HG03196 (cell line): ENCODE measurements at regions not wholly inside any gene's neighbourhood (a gene's known extent, or its start where the extent isn't known, plus 50 kb on each side); places are given as distances from the start of the nearest gene placed in this dataset.

Experiments used
- ATAC-seq: cut with Tn5 transposase; IDR thresholded peaks from one replicate; pipeline ENCODE4 v1.9.1; 2021; ENCODE audit not compliant: unreplicated experiment

DNA sequence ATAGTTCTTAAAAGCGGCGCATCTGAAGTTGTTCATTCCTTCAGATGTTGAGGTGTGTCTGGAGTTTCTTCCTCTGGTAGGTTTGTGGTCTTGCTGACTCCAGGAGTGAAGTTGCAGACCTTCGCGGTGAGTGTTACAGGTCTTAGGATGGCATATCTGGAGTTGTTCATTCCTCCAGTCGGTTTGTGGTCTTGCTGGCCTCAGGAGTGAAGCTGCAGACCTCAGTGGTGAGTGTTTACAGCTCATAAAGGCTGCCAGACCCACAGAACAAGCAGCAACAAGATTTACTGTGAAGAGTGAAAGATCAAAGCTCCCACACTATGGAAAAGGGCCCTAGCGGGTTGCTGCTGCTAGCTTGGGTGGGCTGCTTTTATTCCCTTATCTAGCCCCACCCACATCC lies 201.7 kb upstream of the PDGFD start:
- ATAC-seq: no peak

DNA sequence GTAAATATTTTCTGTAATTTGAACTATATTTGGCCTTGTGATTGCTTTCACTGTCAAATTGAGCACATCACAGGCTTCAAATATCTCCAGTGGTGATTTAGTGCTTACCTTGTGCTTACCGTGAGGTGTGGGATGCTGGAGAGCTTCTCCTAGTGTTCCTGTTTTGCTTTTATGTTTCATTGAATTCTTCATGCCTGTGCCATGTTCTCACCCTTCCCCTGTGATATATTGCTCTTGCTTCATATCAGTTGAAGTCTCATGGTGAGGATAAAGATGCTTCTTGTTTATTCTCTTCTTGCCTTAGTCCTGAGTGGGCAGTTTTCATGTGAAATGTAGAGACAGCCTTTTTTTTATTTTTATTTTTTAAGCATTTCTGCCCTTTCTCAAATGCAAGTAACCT lies 198.0 kb upstream of the PDGFD start:
- no peak for ATAC-seq

DNA sequence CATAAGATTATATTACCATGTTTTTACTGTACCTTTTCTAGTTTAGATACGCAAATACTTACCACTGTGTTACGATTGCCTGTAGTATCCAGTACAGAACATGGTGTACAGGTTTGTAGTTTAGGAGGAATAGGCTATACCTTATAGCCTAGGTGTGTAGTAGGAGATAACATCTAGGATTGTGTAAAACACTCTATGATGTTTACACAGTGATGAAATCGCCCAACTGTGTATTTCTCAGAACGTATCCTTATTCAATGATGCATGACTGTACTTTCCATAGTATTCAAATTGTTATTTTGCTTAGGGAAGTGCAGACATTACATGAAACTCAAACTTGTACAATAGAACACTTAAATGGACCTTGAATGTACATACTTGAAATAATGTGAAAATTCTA lies 188.1 kb upstream of the PDGFD start:
- no peak for ATAC-seq

DNA sequence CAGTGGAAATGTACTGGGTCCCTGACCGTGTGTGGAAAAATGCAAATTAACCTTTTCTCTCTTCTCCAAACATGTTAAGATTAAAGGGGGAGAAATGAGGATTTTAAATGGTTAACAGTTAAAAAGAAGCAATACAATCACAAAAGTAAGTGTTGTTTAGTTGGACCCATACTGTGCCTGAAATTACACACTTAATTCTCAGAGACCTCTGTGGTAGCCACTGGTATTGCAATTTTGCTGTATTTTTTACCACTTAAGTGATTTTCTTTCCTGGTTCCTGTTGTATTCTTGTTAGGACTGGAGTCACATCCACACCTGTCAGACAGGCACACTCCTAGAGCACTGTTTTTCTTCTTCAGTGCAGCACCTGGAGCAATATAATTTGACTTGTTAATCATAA lies 179.6 kb upstream of the PDGFD start:
- ATAC-seq: peak; percentile 55

DNA sequence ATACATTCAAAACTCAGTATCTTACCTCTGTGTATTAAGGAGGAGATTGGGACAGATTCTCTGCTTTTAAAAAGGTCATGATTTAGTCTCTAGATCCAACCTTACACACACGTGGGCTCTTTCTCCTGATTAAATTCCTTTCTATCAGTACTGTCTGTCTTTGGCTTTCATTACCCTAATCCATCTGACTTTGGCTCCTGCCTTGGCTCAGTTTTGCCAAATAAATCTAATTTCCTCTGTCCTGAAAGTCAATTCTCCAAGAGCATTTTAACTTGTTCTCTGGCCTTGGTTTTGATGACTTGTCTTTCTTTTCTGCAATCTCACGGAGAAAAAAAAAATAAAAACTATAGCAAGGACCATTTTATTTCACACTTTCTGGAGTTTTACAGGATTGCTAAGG lies 176.6 kb upstream of the PDGFD start:
- ATAC-seq: no peak

DNA sequence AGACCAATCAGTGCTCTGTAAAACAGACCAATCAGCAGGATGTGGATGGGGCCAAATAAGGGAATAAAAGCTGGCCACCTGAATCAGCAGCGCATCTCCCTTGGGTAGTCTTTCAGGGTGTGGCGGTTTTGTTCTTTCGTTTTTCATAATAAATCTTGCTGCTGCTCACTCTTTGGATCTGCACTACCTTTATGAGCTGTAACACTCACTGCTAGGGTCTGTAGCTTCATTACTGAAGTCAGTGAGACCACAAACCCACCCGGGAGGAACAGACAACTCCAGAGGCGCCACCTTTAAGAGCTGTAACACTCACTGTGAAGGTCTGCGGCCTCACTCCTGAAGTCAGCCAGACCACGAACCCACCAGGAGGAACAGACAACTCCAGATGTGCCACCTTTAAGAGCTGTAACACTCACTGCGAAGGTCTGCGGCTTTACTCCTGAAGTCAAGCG lies 175.5 kb upstream of the PDGFD start:
- no peak for ATAC-seq

DNA sequence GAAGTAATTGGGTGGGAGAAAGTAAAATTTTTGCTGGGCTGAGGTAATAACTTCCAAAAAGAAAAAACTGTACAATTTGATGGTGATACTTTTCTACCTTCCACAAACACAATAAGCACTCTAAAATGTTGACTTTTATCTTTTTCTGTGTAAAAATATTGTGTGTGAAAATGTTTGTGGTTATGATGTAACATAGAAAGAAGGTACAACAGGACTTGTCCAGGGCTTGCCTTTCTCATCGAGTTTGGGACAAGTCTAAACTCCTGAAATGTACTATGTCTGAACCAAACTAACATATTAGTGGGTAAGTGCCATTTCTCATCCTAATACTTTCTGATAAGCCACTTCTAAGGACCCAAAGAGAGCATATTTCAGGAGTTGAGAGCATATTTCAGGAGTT lies 174.2 kb upstream of the PDGFD start:
- no peak for ATAC-seq

DNA sequence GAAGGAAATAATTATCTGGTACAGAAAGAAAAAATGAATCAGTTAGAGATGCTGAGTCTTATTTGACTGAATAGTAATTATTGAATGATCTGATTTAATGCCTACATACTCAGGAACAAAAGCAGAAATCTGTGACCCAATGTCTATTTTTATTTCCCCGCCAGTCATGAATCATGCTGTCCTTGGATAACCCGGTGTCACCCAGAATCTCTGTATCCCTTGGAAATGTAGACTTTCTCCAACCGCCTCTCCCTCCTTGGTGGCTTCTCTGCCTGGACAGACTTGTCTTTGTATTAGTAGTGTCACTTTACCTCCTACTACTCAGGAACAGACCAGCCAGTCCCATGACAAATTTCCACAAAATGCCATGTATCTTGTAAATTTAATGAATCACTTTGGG lies 173.3 kb upstream of the PDGFD start:
- no peak for ATAC-seq

DNA sequence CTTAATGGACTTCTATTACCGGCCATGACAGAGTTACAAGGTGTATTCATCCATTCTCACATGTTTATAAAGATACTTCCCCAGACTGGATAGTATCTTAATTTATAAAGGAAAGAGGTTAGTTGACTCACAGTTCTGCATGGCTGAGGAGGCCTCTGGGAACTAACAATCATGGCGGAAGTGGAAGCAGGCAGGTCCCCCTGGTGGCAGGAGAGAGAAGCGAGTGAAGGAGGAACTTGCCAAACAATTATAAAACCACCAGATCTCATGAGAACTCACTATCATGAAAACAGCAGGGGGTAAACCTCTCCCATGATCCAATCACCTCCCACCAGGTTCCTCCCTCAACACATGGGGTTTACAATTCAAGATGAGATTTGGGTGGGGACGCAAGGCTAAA lies 170.0 kb upstream of the PDGFD start:
- peak; percentile 58 for ATAC-seq

DNA sequence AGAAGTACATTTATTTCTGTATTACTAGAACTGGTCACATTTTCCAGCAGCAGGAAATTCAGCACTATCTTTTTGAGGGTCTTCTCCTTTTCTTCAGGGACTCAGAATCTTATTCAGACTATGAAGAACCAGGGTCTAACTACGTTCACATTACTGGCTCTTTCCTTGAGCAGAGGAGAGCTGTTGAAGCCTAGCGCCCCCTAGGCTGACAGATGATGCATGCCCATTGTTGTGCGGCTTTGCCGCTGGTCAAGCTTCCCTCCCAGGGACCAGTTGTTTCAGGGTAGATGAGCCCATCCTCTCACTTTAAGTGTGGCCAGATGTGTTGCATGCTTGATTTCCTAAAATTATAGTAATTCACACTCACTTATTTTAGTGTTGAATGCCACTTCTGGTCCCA lies 168.2 kb upstream of the PDGFD start:
- no peak for ATAC-seq

DNA sequence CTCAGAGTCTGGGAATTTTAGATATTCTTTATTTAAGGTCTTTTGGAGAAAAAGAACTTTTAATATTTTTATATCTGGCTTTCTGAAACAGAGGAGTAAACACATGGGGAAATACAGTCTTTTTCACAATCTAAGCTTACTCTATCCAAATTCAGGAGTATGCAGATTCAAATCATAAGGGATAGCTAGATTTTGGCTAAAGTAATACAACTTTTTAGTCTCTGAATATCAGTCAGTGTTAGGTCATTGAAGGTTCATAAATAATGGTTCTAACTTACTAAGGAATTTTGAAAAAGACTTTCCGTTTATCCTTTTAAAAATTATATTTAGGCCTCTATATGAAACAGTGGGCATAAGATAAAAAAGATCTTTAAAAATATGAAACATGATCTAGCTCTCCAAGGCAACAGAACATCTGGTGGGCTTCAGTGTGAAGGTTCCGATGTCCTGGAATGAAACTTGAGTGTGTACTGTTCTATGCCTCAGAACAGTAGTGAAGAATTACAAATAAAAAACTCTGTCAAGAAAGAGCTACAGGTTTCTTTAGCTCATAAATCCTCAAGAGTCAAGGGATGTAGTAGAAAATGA lies 165.2 kb upstream of the PDGFD start:
- ATAC-seq: no peak

DNA sequence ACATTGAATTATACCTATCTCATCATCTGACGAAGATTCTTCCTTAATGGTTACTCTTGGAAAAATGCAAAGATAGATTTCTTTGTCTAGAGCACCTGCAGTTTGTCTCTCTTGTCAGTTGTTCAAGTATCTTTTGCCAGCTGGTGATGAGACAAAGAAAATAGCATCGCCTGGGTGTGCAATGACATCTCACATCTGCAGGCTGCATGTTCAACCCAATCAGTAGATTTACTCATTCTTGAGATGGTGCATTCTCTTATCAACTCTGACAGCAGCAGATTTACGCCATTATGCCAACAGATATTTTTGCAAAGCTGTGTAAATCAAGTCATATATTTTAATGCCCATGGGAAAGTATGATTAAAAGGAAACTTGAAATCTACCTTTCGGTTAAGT lies 164.6 kb upstream of the PDGFD start:
- ATAC-seq: no peak

DNA sequence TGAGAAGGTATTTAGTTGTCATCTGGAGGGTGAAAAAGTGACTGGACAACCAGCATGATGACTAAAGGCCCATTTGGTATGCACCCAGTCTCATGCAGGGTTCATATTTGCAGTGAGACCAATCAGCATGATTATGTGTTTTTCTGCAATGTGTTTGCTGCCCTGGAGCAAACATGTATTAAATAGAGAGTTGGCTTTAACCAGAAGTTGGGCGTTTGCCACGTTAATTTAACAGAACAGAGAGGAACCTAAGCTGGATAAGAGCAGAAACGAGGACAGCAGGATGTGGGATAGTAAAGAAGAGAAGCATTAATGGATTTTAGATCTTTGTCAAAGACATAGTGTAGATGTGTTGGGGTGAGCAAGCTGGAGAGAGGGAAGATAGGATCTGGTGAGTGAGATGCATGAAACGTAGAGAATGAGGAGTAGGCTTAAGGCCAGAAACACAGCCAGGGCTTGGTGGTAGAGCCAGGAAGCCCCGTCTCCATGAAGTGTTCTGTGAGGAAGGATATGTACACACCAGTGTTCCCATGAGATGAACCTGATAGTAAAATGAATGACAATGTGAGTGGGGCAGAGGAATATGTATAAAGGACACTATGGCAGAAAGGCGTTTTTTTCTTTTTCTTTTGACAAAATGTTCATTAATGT lies 164.0 kb upstream of the PDGFD start:
- ATAC-seq: no peak

DNA sequence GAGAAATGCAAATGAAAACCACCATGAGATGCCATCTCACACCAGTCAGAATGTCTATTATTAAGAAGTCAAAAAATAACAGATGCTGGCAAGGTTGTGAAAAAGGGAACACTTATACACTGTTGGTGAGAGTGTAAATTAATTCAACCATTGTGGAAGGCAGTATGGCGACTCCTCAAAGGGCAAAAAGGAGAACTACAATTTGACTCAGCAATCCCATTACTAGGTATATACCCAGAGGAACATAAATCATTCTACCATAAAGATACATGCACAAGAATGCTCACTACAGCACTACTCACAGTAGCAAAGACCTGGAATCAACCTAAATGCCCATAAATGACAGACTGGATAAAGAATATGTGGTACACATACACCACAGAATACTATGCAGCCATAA lies 161.1 kb upstream of the PDGFD start:
- no peak for ATAC-seq

DNA sequence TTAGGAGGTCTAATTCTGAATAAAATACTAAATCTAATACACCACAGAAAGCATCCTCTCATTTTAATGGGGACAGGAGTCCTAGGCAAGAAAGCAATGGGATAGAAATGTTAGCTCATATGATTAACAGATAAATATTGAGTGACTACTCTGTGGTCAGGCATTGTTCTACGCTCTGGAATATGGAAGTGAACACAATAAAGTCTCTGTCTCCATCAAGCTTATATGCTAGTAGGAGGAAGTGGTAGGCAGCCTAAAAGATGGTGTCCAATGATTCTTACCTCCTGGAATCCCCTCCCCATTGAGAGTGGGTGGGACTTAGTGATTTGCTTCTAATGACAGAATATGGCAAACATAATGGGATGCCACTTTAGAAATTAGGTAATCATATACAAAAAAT lies 160.3 kb upstream of the PDGFD start:
- ATAC-seq: no peak

DNA sequence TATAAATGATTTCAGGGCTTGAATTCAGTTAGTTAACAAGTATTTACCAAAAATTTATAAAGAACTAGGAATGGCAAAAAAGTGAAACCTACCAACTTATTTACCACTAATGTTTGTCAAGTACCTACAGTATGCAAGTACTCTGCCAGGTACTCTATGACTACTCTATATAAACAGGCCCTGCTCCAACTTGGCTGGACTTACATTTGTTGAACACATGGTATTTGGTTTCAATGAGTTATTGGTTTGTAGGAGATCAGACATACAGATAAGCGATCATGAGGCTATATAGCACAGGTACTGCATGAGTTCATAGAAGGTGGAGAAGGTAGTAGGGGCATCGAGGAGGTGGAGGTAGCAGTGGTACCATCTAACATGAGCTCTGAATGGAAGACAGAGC lies 159.9 kb upstream of the PDGFD start:
- ATAC-seq: no peak

DNA sequence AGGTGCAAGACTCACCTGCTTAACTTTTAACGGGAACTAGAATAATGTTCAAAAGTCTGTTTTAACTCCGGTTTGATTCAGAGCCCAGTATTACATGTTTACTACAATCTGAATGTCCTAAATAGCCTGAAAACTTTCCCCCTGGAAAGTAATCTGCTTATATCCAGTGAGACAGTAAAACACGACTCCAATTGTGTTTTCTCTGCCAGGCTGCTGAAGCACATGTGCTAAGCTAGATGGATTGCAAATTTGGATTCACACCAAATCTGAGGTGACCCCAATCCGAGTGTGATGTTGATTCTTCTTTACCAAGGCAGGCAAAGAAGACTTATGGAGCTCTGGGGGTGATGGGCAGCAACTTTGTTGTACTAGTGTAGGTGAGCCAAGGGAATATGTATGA lies 158.7 kb upstream of the PDGFD start:
- ATAC-seq: no peak

DNA sequence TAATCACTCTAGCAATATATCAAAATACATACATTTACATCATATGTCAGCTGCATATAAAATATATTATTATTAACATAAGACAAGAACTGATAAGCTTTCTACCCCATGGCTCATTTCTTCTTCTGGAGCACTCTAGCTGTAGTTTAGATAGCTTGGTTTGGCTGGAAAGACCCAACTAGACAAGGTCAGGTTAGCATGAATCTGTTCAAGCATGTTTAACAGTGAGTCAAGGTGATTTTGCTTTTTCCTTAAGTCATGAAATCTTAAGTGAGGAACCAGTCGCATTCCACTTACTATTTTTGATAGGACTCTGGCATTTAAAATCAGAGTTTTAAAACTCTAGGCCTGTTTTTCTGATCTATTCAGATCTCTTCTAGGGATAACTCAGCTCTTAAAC lies 157.0 kb upstream of the PDGFD start:
- ATAC-seq: no peak

DNA sequence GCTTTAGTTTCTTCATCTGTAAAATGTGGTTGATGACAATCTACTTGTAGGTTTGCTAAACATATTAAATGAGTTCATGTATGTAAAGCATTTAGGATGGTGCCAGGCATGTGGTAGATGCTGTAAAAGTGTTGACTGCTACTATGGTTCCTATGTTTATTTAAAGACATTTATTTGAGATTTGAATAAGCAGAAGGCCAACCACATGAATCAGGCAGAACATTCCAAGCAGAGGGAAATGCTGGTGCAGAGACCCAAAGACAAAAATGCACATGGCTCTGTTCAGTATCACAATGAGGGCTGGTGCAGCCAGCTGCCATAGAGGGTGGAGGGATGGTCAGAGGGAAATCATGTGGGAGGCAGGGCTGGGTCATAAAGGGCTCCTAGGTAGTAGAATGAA lies 156.2 kb upstream of the PDGFD start:
- ATAC-seq: no peak

DNA sequence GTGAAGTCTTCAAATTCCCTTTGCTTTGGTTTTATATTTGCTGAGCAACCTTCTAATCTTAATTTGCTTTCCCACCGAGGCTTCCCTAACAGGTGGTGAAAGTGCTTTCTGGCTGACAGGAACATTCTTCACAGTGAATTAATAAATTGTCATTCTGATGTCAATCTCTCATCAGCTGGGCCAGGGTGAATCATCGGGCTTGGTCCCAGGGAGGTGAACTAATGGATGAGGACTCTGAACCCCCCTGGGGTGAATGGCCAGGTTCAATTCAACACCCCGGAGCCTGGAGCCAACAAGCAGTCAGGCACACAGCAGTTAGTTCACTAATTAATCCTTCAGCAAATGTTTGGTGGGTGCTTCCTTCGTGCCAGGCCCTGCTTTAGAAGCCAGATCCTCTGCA lies 155.4 kb upstream of the PDGFD start:
- ATAC-seq: no peak

DNA sequence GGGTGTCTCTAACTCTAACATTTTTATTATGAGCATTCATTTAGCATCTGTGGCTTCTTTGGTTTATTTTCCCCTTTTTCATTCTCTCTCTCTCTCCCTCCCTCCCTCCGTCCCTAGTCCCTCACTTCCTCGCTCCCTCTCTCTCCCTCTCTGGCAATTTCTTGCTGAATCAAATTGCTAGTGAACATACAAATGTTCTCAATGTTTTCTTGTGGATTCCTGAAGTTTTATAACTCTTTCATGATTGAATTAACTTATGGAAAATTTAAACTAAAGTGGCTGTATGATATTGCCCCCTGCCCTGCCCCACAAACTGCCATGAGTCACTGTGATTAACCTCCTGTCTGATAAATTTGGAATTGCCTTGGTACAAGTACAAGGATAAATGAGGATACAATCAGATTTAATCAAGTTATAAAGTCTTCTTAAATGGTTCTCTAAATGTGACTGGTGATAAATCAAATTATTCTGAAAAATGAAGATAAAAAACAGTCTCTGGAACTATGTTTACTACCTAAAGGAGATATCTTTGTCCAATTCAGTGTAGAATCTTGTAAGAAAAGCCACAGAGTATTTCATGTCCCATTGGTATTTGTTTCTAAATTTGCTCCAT lies 143.0 kb upstream of the PDGFD start:
- no peak for ATAC-seq

DNA sequence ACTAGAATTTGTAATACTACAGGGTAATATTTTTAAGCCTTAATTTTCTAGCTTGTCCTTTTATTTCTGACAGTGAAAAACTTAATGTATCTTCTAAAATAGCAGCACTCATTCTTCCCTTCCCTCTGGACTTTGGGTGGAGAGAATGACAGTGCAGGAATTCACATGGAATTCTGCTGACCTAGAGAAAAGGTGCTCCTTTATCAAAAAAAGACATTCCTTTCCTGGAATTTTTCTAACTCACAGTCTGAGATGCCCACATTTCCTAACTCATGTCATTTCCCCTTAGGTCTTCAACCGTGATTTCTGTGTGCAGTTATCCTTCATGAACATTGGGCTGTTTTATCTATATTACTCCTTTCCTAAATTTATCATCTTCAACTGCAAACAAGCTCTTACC lies 137.8 kb upstream of the PDGFD start:
- no peak for ATAC-seq

DNA sequence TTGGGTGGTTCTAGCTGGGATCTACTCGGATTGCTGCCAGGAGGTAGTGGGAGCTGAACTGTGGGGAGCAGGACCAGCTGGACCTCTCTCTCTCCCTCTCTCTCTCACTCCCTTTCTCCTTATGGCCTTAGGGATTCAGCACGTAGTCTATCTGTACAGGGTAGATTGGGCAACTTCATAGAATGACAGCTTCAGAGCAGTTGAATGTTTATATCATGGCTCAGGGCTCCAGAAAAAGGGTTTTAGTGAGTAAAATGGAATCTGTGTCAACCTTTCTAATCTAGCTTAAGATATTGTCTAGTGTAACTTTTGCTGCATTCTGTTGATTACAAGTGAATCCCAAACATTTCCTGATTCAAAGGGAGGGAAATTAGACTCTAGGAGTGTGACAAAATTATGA lies 127.7 kb upstream of the PDGFD start:
- no peak for ATAC-seq
